ENCODE measurements at regions not wholly inside any gene's neighbourhood (a gene's known extent, or its start where the extent isn't known, plus 50 kb on each side); places are given as distances from the start of the nearest gene placed in this dataset.

DNA sequence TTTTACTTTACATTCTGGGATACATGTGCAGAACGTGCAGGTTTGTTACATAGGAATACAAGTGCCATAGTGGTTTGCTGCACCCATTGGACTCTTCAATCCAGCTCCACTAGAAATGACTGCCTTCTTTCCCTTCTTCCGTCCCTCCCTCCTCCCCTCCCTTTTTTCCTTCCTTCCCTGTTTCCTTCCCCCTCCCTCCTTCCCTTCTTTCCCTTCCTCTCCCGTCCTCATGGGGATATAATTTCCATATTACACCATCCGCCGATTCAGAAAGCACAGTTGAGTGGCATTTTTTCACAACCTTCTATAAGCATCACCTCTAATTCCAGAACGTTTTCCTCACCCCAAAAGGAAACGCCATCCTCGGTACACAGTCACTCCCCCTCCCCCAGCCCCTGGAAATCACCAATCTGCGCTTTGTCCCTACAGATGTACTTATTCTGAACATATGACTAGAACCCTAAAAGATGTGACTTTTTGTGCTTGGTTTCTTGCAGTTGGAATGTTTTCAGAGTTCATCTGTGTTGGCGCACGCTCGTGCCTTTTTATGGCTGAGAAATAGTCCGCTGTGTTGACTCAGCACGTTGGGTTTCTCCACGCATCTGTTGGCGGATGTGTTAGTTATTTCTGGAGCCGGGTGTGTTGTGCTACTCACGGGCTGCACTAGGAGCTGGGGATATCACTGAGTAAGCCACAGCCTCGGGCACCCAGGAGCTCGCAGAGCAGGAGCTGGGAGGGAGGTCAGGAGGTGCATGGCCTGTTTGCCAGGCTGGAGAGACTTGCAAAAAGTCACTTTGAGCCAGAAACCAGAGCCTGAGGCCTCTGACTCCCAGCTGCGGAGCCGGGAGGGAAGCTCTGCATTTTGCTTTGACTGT, 336.4 kb downstream of the SEC14L1 start:
- H3K4me1 ChIP-seq (ENCODE audit: insufficient read depth), result peaks cover 70% of the 10 kb centered on the region
- H3K27me3 ChIP-seq, result no peaks in the 10 kb centered on the region
- peak; percentile 68 to 85 (median 72) for DNase-seq
- no peak for TF ChIP-seq POLR2A (IDR thresholded peaks at IDR 0.05)
- peak; percentile 14 for TF ChIP-seq EP300 (IDR thresholded peaks at IDR 0.05)
- no peak for TF ChIP-seq CTCF (IDR thresholded peaks at IDR 0.05)
- H3K4me3 ChIP-seq, result no peak overlapping the region
- no peaks in the 10 kb centered on the region for H3K36me3 ChIP-seq
- WGBS, 3 donors, result 24 to 29% (median 25%) methylated on average over 22 of the region's 22 CpGs
- H3K27ac ChIP-seq, result no peak overlapping the region
- H3K9me3 ChIP-seq, result no peaks in the 10 kb centered on the region
- intact Hi-C loops (cut with DNase I), result loop anchor here in 2 of 4 donors (5.0 kb wide), 1 partner anchor 45 kb away; no protein-coding TSS in a partner anchor

GRCh38 chr17:77478281-77478680, 337.5 kb downstream of the SEC14L1 start:
- Histone ChIP-seq H3K36me3 (no peaks in the 10 kb centered on the region), H3K27me3 (no peaks in the 10 kb centered on the region), H3K4me3 (no peak overlapping the region), H3K27ac (no peak overlapping the region), H3K4me1 (ENCODE audit: insufficient read depth) (peaks cover 62% of the 10 kb centered on the region), H3K9me3 (no peaks in the 10 kb centered on the region)
- no peak for DNase-seq
- WGBS, 3 donors, result 88 to 91% (median 90%) methylated on average over 16 of the region's 16 CpGs
- TF ChIP-seq EP300 (IDR thresholded peaks at IDR 0.05), result no peak
- TF ChIP-seq POLR2A (IDR thresholded peaks at IDR 0.05), result no peak
- no peak for TF ChIP-seq CTCF (IDR thresholded peaks at IDR 0.05)
- intact Hi-C loops (cut with DNase I), result loop anchor here in 2 of 4 donors (5.0 kb wide), 1 partner anchor 46 kb away; no protein-coding TSS in a partner anchor

DNA sequence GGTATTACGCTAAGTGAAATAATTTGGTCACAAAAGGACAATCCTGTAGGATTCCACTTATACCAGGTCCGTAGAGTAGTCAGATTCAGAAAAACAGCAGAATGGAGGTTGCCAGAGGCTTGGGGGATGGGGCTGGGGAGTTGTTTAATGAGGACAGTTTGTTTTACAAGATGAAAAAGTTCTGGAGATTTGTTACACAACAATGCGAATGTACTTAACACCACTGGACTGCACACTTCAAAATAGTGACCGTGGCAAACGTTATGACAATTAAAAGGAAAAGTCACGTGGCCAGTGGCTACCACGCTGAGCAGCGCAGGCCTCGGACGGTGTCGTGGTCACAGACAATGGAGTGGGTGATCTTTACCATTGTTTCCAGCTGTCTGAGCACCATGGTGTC, 338.1 kb downstream of the SEC14L1 start:
- H3K36me3 ChIP-seq, result no peaks in the 10 kb centered on the region
- WGBS, 3 donors, result 58 to 70% (median 67%) methylated on average over 11 of the region's 11 CpGs
- TF ChIP-seq EP300 (IDR thresholded peaks at IDR 0.05) (no peak), CTCF (IDR thresholded peaks at IDR 0.05) (no peak)
- H3K4me3 ChIP-seq, result no peak overlapping the region
- H3K27me3 ChIP-seq, result no peaks in the 10 kb centered on the region
- H3K9me3 ChIP-seq, result no peaks in the 10 kb centered on the region
- H3K27ac ChIP-seq, result no peak overlapping the region
- peak in 1 of 5 donors; percentile 65 for DNase-seq
- intact Hi-C loops (cut with DNase I), result loop anchor here in 2 of 4 donors (5.0 kb wide), 1 partner anchor 47 kb away; no protein-coding TSS in a partner anchor
- H3K4me1 ChIP-seq (ENCODE audit: insufficient read depth), result peaks cover 62% of the 10 kb centered on the region

DNA sequence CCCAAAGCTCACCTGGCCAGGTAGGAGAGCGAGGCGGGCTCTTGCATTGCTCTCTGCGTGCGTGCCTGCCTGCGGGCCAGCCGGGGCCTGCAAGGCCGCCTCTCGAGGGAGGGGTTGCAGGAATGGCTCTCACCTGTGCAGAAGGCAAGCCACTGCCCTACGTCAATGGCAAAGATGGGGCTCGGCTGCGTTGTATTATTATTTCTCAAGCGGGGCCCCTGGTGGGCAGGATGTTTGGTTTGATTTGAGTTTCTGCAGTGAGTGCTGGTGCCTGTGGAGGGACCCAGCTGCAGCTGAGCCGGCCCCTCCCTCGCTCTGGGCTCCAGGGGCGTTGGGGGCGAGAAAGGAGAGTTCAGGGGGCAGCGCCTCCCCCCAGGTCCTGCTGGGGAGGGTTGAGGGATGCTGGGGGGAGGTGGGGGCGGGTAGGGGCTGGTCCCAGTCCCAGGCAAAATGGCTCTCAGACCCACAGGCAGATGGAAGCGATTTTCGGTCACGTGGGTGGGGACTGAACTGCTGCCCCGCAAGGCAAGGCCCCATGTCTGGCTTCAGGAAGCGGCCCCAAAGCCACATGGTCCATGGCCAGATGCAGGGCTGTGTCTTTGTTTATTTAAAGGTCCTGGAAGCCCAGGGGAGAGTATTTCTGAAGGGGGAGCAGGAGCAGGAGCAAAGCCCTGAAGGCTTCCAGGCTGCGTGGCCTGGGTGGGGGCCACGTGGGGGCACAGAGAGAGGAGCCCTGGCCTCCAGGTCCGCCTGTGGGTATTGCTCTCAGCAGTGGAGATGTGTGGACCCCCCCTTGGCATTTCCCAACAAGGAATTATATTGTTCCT, 338.8 kb downstream of the SEC14L1 start:
- peak overlapping the region in 1 of 2 donors; percentile 32 for H3K27ac ChIP-seq
- no peak for TF ChIP-seq EP300 (IDR thresholded peaks at IDR 0.05)
- no peak for TF ChIP-seq POLR2A (IDR thresholded peaks at IDR 0.05)
- no peak for TF ChIP-seq CTCF (IDR thresholded peaks at IDR 0.05)
- DNase-seq, result peak in 1 of 5 donors; percentile 32
- intact Hi-C loops (cut with DNase I), result loop anchor here in 2 of 4 donors (5.0 kb wide), 1 partner anchor 47 kb away; no protein-coding TSS in a partner anchor
- 62 to 68% (median 64%) methylated on average over 26 of the region's 26 CpGs for WGBS, 3 donors
- H3K4me1 ChIP-seq (ENCODE audit: insufficient read depth), result peaks cover 55% of the 10 kb centered on the region
- H3K4me3 ChIP-seq, result no peak overlapping the region
- H3K36me3 ChIP-seq, result no peaks in the 10 kb centered on the region
- no peaks in the 10 kb centered on the region for H3K27me3 ChIP-seq
- H3K9me3 ChIP-seq, result no peaks in the 10 kb centered on the region
